Esophagus muscularis mucosa (tissue), 4 donors: ENCODE measurements at regions not wholly inside any gene's neighbourhood (a gene's known extent, or its start where the extent isn't known, plus 50 kb on each side); places are given as distances from the start of the nearest gene placed in this dataset.

Experiments
- EP300 ChIP-seq: sonication (generic); formaldehyde crosslinking; IDR thresholded peaks from one replicate; pipeline ENCODE4 v1.6.1; 2017; ENCODE audit warnings: antibody characterized with exemption
- POLR2A ChIP-seq: fragments of 450-650 bp; IDR thresholded peaks from one replicate; pipeline ENCODE4 v1.6.1; 2017; ENCODE audit warnings: antibody characterized with exemption, moderate library complexity, mild to moderate bottlenecking, low read depth
- TF ChIP-seq, protein P1 (sequence below), 3 experiments: fragments of 200-600 bp in 2 of 3; fragments of 450-650 bp in 1 of 3; sonication (generic) in 2 of 3; IDR thresholded peaks; one replicate each; pipeline ENCODE4 v1.5.1; 2017 to 2019; ENCODE audit warnings: antibody characterized with exemption in 3 of 3, mild to moderate bottlenecking in 2 of 3, moderate library complexity in 1 of 3

DNA sequence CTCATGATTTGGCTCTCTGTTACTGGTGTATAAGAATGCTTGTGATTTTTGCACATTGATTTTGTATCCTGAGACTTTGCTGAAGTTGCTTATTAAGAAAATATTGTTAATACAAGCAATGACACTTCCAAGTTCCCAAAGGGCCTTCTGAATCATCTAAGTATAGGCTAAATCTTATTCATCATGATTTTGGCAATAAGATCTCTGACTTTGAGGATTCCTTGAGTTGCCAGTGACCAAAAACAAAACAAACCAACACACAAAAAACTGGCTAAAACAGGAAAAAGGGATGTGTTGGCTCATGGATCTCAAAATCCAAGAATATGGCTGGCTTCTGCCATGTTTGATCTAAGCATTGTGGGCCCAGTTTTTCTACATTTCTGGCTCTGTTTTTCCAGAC lies 163.4 kb downstream of the HHIPL2 start:
- no peak for TF ChIP-seq POLR2A
- TF ChIP-seq, protein P1, sequence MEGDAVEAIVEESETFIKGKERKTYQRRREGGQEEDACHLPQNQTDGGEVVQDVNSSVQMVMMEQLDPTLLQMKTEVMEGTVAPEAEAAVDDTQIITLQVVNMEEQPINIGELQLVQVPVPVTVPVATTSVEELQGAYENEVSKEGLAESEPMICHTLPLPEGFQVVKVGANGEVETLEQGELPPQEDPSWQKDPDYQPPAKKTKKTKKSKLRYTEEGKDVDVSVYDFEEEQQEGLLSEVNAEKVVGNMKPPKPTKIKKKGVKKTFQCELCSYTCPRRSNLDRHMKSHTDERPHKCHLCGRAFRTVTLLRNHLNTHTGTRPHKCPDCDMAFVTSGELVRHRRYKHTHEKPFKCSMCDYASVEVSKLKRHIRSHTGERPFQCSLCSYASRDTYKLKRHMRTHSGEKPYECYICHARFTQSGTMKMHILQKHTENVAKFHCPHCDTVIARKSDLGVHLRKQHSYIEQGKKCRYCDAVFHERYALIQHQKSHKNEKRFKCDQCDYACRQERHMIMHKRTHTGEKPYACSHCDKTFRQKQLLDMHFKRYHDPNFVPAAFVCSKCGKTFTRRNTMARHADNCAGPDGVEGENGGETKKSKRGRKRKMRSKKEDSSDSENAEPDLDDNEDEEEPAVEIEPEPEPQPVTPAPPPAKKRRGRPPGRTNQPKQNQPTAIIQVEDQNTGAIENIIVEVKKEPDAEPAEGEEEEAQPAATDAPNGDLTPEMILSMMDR (IDR thresholded peaks at IDR 0.05), result no peak
- no peak for TF ChIP-seq EP300
